ENCODE measurements at regions not wholly inside any gene's neighbourhood (a gene's known extent, or its start where the extent isn't known, plus 50 kb on each side); places are given as distances from the start of the nearest gene placed in this dataset.

DNA sequence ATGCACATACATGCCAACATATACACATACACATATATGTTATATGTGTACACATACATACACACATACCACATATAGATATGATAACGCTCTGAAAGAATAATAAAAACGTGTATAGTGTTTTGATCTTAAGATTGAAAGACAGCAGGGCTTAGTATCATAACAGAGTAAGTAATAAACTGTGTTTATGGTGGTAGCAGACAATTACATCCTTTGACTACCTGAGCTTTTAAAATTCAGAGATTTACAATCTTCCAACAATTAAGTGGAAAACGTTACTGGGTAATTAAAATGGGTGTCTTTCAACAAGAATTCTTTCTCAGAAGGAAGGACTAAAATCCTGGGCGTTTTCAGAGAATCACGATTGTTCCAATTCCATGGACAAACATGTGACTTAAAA is 552.4 kb downstream of the EPHA4 start:
- no peak for DNase-seq

DNA sequence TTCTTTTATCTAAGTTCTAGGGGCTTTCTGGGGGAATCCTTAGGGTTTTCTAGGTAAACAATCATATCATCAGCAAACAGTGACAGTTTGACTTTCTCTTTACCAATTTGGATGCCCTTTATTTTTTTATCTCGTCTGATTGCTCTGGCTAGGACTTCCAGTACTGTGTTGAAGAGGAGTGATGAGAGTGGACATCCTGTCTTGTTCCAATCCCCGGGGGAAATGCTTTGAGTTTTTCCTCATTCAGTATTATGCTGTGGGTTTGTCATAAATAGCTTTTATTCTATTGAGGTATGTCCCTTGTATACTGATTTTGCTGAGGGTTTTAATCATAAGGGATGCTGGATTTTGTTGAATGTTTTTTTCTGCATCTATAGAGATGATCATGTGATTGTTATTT is 549.5 kb downstream of the EPHA4 start:
- no peak for DNase-seq

DNA sequence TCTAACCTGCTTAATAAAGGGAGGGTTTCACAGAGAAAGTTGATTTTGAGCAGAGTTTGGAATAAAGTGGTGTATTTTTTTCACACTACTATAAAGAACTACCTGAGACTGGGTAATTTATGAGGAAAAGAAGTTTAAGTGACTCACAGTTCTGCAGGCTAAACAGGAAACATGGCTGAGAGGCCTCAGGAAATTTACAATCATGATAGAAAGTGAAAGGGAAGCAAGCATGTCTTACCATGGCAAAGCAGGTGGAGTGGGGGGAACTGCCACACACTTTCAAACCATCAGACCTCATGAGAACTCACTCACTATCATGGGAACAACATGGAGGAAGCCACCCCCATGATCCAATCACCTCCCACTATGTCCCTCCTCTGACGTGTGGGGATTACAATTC is 546.7 kb downstream of the EPHA4 start:
- no peak for DNase-seq

DNA sequence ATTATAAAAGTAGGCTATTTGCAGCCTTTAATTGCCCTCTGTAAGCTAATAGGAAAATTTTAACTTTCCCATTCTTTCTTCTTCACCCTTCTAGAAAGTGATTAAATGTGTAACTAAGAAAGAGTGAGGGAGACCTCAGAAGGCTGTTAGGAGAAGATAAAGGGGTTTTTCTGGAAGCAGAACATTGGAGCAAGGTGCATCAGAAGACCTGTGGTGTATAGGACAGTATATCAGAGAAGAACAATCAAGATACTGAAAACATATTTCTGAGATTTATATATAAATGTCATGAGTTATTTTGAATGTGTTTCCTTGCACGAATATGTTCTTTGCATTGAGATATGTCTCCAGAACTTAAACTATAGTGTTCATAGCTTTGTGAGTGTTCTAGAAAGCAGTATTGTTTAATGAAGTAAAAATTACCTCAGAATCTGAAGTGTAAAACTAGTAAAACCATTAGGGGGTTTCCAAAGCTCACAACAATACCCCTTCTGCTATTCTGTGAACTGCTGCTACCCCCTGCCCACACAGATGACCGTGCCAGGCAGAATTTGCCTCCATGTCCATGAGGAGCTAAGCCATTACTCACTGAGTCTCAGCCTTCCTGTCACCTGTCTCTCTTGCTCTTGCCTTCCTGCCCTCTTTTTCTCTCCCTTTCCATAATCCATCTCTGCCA is 537.9 kb downstream of the EPHA4 start:
- DNase-seq = no peak

DNA sequence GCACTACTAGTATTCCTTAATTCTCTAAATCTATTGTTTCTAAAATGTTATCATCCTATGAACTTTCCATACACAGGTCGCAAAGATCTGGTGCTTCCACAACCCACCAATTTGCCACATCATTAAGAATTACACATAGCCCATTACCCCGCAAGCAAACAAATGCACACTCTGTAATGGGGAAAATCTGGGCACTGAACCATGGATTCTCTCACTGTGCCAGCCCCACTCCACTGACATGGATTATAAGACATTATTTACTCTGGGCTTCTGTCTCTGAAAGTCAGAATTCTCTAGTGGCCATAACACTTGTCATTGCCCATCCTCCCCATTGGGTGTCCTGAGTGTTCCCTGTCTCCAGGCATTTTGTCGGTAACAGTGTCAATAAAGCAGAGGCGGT is 537.1 kb downstream of the EPHA4 start:
- DNase-seq = no peak

DNA sequence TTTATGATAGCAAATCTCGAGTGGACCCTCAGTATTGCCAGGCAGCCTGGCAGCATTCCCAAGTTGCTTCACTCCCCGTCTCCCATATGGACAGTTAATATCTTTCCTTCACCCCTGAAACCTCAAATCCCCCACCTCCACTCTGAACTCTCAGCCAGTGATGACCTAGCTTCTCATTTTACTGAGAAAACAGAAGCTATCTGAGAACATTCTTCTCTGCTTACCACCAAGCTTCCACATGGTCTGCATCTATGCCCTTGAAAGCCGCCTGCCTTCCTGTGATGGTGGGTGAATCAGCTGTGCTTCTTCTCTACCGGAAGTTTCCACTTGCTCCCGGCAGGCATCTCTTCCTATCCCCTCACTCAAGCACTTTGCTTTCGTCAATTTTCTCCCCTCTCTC is 529.2 kb downstream of the EPHA4 start:
- DNase-seq = no peak

DNA sequence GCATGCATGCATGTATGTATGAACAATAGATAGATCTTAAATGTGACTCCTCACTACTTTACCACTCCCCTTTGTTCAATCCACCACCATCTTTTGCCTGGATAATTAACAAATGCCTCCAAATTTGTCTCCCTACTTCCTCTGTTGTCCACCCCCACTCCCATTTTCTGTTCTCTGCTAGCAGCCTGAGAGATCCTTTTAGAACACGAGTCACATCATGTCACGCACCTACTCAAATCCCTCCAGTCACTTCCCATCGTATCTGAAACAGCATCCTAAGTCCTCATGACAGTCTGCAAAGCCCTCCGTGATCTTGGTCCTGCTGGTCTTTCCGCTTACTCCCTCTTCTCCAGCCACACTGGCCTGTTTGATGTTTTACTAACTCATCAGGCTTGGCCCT is 527.3 kb downstream of the EPHA4 start:
- DNase-seq = no peak

DNA sequence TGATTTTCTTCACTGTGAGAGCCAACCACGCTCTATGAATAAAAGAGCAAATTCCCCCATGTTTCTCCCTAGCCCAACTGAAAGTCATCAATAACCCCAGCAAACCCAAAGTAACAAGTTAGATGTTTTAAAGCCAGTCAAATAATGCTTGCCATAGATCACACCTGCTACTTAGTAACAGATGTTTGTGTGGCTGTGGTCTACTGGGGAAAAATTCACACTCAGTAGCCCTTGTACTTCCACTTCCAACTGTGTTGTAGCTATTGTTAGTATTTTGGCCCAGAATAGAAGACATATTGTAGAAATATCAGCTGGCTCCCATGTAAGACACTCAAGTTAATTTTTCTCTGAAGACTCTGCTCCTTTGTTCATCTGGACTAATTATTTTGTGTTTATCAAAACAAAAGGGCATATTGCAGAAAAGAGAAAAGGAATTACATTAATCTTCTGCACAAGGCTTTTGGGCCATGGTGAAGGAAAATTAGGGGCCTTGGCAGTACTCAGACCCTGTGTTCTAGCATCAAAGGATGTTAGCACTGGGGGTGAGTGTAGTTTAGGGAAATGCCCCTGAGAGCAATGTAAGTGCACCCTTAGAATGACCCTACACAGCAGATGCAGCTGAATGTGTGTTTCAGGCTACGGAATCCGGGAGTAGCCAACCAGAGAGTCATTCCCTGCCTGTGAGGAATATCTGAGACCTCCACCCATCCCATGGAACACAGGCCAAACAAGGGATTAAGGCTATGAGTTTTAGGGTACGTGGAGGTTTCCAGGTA is 521.9 kb downstream of the EPHA4 start:
- no peak for DNase-seq

DNA sequence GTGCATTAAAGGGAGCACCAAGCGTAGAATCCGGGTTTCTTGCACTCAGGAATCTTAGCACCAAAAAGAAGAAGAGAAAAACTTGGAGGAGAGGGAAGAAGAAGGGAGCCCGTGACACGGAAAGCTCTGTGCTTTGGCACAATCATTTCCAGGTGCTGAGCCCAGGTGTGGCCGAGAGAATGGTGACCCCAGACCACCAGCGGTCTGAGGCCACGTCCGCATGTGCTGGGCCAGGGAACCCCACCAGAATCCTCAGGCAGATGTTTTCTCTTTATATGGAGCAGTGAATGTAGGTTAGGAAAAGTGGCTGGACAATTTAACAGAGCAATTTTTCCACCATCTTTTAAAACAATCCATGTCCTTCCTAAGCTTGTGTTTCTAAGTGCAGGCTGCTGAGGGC is 520.9 kb downstream of the EPHA4 start:
- no peak for DNase-seq

DNA sequence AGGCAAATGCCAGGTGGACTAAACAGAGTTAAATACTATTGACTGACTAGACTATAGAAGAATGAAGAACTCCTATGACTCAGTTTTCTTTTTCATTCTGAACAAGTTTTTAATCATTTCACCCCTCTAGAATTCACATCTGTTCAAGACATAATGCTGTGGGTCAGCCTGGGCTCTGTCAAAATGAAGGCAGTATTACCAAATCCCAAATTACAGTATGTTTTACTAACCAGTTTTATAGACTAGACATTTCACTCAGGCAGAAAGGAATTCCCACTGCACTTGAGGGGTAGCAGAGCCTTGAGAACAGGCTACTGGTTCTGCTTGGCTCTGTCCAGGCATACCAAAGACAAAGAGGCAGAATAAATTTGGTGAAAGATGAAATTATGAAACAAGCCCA is 511.7 kb downstream of the EPHA4 start:
- no peak for DNase-seq

DNA sequence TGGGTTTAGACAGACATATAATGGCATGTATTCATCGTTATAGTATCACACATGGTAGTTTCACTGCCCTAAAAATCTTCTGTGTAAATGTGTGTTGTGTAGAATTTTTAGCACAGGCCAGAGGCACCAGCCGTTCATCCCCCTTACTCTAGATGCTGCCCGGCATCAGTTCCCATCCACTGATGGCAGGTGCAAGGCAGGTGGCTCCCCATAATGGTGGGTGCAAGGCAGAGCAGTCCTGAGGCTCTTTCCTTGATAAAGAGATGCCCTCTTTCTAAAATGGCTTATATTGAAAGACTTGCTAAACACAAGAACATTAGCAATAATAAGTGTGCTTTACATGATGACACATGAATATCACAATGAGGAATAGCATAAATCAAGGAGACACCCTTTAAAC is 508.5 kb downstream of the EPHA4 start:
- no peak for DNase-seq

DNA sequence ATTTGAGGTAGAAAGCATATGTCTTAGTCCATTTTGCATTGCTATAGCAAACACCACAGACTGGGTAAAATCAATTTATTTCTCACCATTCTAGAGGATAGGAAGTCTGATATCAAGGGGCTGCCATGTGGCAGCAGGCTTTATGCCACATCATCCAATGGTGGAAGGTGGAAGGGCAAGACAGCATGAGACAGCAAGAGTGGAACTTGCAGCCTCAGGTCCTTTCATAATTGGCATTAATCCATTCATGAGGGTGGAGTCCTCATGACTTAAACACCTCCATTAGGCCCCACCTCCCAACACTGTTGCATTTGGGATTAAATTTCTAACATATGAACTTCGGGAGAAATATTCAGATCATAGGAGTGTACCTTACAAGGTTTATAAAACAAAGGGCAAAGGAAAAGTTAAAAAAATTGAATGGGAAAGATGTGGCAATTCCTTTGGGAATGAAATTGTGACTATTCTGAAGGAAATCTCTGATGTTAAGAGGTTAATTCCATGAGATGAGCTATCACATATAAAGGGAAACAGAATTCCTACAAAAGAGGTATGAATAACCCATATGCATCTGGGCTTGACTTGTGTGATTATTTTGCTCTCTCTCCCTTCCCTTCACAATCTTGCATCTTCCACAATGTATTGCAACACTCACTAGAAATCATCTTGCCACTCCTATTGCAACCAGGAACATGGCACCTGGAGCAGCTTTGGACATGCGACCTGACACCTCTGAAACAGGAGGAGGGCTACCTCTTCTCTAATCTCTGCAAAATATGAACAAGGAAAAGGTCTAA is 507.8 kb downstream of the EPHA4 start:
- DNase-seq = no peak

DNA sequence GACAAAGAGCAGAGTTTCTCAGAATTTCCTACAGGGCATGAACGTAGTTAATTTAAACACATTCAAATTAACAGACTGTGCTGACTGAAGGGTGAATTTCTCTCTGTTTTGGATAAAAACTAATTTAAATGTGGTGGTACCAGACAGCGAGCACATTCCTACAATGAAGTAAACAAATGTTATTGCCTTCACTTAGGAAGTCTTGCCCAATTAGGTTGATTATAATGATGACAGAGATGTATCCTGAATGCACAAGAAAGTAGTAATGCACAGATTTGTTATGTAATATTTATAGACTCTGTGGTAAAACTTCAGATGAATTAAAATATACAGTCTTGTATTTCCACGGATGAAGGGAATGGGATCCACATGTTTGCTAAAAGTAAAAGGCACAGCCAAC is 507.2 kb downstream of the EPHA4 start:
- no peak for DNase-seq

DNA sequence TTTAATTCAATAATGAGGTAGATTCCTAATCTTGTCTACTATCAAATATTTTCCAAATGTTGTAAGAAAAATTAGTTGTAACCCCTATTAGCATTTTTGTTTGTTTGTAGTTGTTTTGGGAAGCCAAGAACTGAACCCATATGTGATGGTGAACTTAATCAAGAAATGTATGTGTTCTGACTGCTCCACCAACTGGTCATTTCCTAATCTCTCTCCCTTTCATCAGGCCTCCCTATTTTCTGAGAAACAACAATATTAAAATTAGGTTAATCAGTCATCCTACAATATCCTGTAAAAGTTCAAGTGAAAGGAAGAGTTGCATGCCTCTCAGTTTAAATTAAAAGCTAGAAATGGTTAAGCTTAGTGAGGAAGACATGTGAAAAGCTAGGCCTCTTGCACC is 504.0 kb downstream of the EPHA4 start:
- DNase-seq = no peak

DNA sequence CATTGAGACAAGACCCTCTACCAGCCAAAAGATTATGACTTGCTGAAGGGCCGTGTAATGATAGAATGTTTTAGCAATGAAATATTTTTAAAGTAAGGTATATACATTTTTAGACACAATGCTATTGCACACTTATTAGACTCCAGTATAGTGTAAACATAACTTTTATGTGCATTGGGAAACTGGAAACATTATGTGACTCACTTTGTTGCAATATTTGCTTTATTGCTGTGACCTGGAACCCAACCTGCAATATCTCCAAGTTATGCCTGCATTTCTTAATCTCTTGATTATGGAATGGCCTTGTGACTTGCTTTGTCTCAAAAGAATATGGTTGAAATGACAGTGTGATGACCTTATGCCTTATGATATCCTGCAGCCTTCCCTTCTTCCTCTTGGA is 502.0 kb downstream of the EPHA4 start:
- DNase-seq = no peak

DNA sequence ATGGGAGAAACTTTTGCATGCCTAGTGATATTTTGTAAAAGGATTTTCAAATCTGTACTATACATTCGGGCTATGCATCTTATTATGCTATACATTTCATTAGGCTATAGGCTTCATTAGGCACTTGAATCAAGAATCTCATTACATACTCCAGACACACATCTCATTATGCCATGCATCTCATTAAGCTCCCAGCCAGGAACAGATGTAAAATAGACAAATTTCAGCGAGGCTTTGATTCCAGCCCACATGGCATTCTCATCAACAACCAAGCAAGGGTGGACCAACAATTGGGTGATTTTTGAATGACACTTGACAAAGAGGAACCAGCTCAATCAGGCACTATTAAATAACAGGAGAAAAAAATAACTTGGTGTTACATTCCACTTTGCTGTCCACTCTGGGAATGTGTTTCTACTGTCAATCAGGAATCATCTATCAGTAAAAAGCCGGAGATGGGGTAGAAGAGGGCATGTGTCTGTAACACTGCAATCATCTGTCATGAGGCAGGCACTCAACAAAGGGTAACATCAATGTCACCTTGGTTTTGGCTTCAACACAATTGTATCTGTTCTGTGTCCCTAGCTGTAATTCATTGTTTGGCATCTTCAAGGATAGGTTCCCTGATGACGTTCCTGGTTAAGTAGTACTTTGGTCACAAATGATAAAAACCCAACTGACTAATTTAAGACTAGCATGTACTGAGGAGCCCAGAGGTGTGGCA is 498.6 kb downstream of the EPHA4 start:
- DNase-seq = no peak

DNA sequence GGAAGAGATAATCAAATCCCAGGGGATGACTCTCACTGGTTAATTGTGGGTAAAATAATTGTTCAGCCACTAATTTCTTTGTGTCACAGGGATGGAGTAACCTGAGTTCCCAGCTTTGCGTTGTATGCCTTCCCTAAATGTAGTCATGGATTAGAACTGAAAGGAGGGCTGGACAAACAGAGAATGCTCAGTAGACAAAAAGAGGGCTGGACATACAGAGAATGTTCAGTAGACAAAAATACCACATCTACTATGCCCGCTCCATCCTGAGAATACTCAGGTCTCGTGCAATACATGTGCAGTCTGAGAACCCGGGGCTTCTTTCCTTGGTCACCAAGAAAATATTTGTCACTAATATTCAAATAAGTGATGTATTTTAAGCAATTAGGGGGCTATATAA is 497.9 kb downstream of the EPHA4 start:
- no peak for DNase-seq

DNA sequence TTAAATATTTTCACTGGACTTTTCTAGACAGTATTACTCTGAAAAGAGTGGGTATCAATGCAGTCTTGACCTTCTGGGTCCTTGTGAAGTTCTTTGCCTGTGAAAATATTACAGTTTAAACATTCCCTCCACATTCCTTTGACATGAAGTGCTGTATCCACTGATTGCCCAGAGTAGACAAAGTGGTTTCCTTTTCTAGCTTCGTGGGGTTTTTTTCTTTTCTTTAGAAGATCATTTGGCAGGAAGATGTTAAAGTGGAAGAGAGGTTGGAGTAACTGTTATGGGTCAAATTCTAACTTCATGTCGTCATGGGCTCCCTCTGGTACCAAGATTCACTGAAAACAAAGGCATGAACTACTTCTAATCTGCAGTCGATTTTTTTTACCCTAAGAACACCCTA is 496.9 kb downstream of the EPHA4 start:
- DNase-seq = no peak

DNA sequence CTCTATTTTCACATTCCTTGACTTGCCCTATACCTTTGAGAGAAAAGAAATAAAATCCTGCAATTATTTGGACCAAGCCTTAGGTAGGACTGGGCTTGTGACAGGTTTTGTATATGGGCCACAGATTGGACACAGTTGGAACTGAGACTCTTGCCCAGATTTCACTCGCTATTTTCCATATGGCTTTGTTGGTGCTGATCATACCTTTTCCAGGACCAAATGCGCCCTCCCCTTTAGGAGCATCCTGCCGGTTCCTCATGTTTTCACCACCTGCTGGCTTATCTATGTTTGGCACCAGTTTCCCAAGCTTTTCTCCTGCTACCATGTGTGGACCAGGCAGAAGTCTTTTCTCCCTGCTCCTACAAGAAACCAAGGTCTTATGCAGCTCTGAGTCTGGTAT is 494.9 kb downstream of the EPHA4 start:
- DNase-seq = no peak

DNA sequence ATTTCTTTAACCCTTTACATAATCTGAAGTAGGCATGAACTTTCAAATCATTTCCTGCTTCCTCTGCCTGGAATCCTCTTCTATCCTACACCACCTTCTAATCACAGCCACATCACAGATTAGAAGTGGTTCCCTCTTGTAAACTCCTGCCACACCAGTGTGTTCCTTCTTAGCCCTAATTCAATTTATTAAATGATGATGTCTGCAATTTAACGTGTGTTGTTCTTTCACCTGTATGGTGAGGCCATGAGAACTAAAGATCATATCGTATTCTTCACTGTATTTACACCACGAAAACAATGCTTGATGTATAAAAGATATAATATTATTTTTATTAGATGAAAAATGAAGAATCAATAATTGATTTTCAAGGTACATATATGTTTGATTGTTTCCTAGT is 494.3 kb downstream of the EPHA4 start:
- DNase-seq = no peak

DNA sequence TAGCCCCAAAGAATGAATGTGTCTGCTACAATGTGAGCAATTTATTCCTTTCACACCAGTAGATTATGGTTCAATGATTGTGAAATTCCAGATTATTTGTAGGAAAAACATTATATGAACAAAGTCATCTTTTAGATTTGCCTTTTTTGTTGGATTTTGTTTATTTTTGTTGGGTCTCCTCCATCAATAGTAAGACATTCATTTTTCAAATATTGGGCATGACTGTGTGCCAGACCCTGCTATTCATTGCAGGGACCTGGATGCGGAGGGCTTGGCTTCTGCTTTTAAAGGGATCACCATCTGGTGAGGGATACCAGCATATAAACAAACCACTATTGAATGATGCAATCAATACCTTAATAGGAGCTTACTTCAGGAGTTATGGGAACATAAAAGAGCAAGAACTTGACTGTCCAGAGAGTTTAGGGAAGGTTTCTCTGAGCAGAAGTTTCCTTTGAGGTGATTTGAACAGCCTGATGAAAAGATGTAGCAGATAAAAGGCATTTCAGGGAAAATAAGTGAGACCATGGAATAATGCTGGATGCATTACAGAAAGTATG is 486.7 kb downstream of the EPHA4 start:
- DNase-seq = no peak

DNA sequence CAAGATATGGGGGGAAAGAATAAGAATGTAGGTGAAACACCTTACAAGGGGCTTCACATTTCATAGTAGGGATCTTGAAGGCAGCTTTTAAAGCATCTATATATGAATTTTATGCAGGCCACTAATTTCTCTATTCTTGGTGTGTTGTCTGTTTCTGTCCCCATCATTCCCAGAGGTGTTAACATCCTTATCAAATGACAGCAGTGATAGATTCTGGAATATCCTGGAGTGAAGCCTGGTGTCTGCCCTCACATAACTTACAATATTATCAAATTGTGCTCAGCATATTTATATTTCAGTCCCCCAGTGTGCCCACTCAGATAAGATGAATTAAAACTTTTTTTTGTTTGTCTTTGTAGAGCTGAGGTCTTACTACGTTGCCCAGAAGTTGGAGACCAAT is 486.2 kb downstream of the EPHA4 start:
- no peak for DNase-seq

DNA sequence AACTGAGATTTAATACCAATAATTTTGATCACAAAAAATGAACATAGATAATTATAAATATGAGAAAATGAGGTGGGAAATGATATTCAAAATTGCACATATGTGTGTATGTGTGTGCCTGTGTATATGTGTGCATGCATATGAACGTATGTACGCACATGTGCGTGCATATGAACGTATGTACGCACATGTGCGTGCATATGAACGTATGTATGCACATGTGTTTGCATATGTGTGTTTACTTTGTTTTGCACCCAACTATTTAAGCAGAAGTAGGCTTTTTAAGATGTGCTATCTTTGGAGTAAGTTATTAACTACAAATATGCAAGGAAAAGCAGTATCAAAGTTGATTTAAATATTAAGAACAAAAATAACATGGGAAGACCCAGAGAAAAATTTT is 484.3 kb downstream of the EPHA4 start:
- DNase-seq = no peak

Measured in inflammatory macrophage (primary cell).